Karpas-422 (cell line): ENCODE measurements at regions not wholly inside any gene's neighbourhood (a gene's known extent, or its start where the extent isn't known, plus 50 kb on each side); places are given as distances from the start of the nearest gene placed in this dataset.

Experiments used
- DNase-seq: peaks from one replicate; pipeline ENCODE4 v3.0.0-alpha.2; 2015
- H2AFZ ChIP-seq: fragments of 200-600 bp; sonication (generic); 2 replicates; pipeline ENCODE4 v1.6.1; 2014; ENCODE audit warnings: antibody characterized with exemption, low read length, mixed read lengths
- H3K27ac ChIP-seq: fragments of 200-600 bp; sonication (generic); 2 replicates; pipeline ENCODE4 v1.5.1; 2014; ENCODE audit warnings: mild to moderate bottlenecking, low read length, moderate library complexity
- H3K27me3 ChIP-seq: fragments of 200-600 bp; sonication (generic); 2 replicates; pipeline ENCODE4 v1.6.1; 2014; ENCODE audit warnings: low read length, mixed read lengths
- H3K36me3 ChIP-seq: fragments of 200-600 bp; sonication (generic); 2 replicates; pipeline ENCODE4 v1.6.1; 2014; ENCODE audit warnings: low read length, mixed read lengths; ENCODE audit not compliant: insufficient read depth
- H3K4me1 ChIP-seq: fragments of 200-600 bp; sonication (generic); 2 replicates; pipeline ENCODE4 v1.6.1; 2014; ENCODE audit warnings: mild to moderate bottlenecking, low read length, mixed read lengths
- H3K4me2 ChIP-seq: fragments of 200-600 bp; sonication (generic); 2 replicates; pipeline ENCODE4 v1.6.1; 2014; ENCODE audit warnings: low read length, low read depth, mild to moderate bottlenecking; ENCODE audit not compliant: poor library complexity, severe bottlenecking
- H3K4me3 ChIP-seq: fragments of 200-600 bp; sonication (generic); 2 replicates; pipeline ENCODE4 v1.5.1; 2014; ENCODE audit warnings: mild to moderate bottlenecking, antibody characterized with exemption, low read length, mixed read lengths
- H3K79me2 ChIP-seq: fragments of 200-600 bp; sonication (generic); 2 replicates; pipeline ENCODE4 v1.6.1; 2014; ENCODE audit warnings: mild to moderate bottlenecking, low read length, mixed read lengths
- H3K9ac ChIP-seq: fragments of 200-600 bp; sonication (generic); 2 replicates; pipeline ENCODE4 v1.6.0; 2014; ENCODE audit warnings: low read length
- H3K9me2 ChIP-seq: fragments of 200-600 bp; sonication (generic), shearing (Covaris generic); replicated peaks from 2 replicates; pipeline ENCODE4 v1.6.0; 2014; ENCODE audit warnings: mild to moderate bottlenecking, low read length, moderate library complexity; ENCODE audit not compliant: insufficient read depth
- H3K9me3 ChIP-seq: fragments of 300-700, 200-600 bp; sonication (generic); 2 replicates; pipeline ENCODE4 v1.6.1; 2014; ENCODE audit warnings: low read length, mixed read lengths
- H4K20me1 ChIP-seq: fragments of 200-600 bp; sonication (generic); 2 replicates; pipeline ENCODE4 v1.6.1; 2014; ENCODE audit warnings: mild to moderate bottlenecking, antibody characterized with exemption, low read length, low read depth; ENCODE audit not compliant: insufficient read depth

DNA sequence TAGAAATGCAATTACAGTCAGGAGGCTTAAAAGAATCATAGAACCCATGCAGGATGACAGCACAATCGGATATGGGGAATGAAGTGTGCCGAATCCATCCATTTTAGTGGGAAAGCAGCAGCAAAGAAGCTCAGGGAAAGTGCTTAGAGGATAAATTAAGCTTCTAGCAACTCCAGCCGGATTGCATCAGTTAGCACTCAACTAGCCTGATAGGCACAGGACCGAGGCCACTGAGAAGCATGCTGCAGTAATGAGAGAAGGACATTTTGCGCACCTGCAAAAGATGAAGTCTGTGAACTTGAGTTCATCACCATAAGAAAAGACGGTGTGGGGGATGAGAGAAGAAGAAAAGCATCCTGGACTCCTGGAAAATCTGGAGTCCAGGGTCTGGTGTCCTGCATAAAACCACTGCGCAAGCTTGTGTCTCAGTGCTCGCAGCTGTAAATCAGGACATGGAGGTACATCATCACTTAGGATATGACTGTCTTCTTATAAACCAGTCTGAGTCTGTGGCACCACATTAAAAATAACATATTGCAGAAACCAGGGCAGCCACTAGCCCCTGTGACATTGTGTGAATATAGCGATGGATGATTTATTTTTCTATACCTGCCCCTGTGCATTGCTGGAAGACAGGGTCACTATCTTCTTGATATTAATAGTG is 665.5 kb upstream of the SOX11 start:
- H3K79me2 ChIP-seq, result no peaks in the 10 kb centered on the region
- H3K27me3 ChIP-seq, result no peaks in the 10 kb centered on the region
- no peak overlapping the region for H3K4me2 ChIP-seq
- no peak overlapping the region for H3K4me3 ChIP-seq
- no peaks in the 10 kb centered on the region for H3K9me2 ChIP-seq
- no peaks in the 10 kb centered on the region for H3K4me1 ChIP-seq
- H3K36me3 ChIP-seq, result no peaks in the 10 kb centered on the region
- no peak overlapping the region for H3K9ac ChIP-seq
- H2AFZ ChIP-seq, result no peak overlapping the region
- DNase-seq, result no peak
- no peak overlapping the region for H3K27ac ChIP-seq
- H3K9me3 ChIP-seq, result peaks cover 10% of the 10 kb centered on the region
- H4K20me1 ChIP-seq, result no peaks in the 10 kb centered on the region

DNA sequence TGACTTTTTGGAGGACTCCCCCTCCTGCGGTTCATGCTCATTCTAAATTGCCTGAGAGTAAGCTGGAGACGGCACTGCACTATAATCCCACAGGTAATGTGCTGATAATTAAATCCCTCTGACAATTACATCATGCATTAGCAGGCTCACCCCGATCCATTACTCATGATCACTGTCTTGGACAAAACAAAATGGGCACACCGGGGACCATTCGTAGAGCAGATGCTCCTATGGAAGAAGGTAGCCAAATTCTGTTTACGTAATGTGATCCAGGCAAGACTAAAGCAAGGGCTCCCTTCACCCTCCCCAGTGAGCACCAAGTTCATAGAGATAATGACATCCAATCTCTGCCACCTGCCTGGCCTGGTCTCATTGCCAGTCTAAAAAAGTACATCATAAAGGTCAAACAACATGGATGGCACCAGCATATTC is 657.1 kb upstream of the SOX11 start:
- Histone ChIP-seq H3K9me3 (no peaks in the 10 kb centered on the region), H3K4me2 (no peak overlapping the region), H3K4me3 (no peak overlapping the region), H2AFZ (no peak overlapping the region), H3K4me1 (no peaks in the 10 kb centered on the region), H3K27ac (no peak overlapping the region), H3K9me2 (no peaks in the 10 kb centered on the region), H3K36me3 (no peaks in the 10 kb centered on the region), H3K9ac (no peak overlapping the region), H4K20me1 (no peaks in the 10 kb centered on the region), H3K79me2 (no peaks in the 10 kb centered on the region), H3K27me3 (no peaks in the 10 kb centered on the region)
- DNase-seq, result no peak

DNA sequence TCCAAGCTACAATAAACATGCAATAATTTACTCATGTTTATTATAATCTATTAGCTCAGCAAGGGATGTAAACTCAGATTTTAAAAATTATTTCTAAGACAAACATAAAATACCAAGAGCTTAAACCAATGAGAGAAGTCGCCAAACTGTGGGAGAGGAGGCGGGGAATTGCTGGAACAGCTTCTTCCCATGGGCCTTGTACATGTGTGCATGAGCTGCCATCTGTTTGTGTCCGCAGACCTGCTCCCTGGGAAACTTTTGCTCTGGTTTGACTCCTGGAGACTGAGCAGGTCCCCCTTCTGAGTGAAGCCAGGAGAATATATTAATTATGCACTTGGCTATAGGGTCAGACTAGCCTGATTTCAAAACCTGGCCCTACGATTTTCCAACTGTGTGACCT is 655.9 kb upstream of the SOX11 start:
- Histone ChIP-seq H3K79me2 (no peaks in the 10 kb centered on the region), H3K4me1 (no peaks in the 10 kb centered on the region), H3K27ac (no peak overlapping the region)

GRCh38 chr2:5039241-5039975 is 652.8 kb upstream of the SOX11 start:
- H3K9me3 ChIP-seq, result no peaks in the 10 kb centered on the region
- no peak overlapping the region for H2AFZ ChIP-seq
- H3K4me3 ChIP-seq, result no peak overlapping the region
- H3K4me1 ChIP-seq, result no peaks in the 10 kb centered on the region
- H4K20me1 ChIP-seq, result no peaks in the 10 kb centered on the region
- no peak overlapping the region for H3K9ac ChIP-seq
- no peak overlapping the region for H3K27ac ChIP-seq
- H3K79me2 ChIP-seq, result no peaks in the 10 kb centered on the region
- H3K4me2 ChIP-seq, result no peak overlapping the region
- H3K9me2 ChIP-seq, result no peaks in the 10 kb centered on the region
- no peaks in the 10 kb centered on the region for H3K36me3 ChIP-seq
- DNase-seq, result no peak
- H3K27me3 ChIP-seq, result no peaks in the 10 kb centered on the region

More for the DNA sequence above, 655.9 kb upstream of the SOX11 start:
- Histone ChIP-seq H3K9ac (no peak overlapping the region), H3K27me3 (no peaks in the 10 kb centered on the region), H3K4me2 (no peak overlapping the region), H2AFZ (no peak overlapping the region), H3K36me3 (no peaks in the 10 kb centered on the region), H4K20me1 (no peaks in the 10 kb centered on the region), H3K9me2 (no peaks in the 10 kb centered on the region), H3K4me3 (no peak overlapping the region), H3K9me3 (no peaks in the 10 kb centered on the region)
- no peak for DNase-seq

- Histone ChIP-seq H3K4me3 (no peak overlapping the region), H2AFZ (no peak overlapping the region), H3K4me1 (no peaks in the 10 kb centered on the region), H3K36me3 (no peaks in the 10 kb centered on the region), H3K27me3 (no peaks in the 10 kb centered on the region), H3K4me2 (no peak overlapping the region), H3K9ac (no peak overlapping the region), H3K9me2 (no peaks in the 10 kb centered on the region), H3K79me2 (no peaks in the 10 kb centered on the region), H4K20me1 (no peaks in the 10 kb centered on the region), H3K27ac (no peak overlapping the region), H3K9me3 (no peaks in the 10 kb centered on the region)
- no peak for DNase-seq
Observed at GRCh38 chr2:5040571-5040970, 651.6 kb upstream of the SOX11 start.

GRCh38 chr2:5041501-5041900 is 650.7 kb upstream of the SOX11 start:
- H3K79me2 ChIP-seq, result no peaks in the 10 kb centered on the region
- H4K20me1 ChIP-seq, result no peaks in the 10 kb centered on the region
- DNase-seq, result no peak
- no peak overlapping the region for H3K27ac ChIP-seq
- H3K36me3 ChIP-seq, result no peaks in the 10 kb centered on the region
- H3K4me3 ChIP-seq, result no peak overlapping the region
- no peak overlapping the region for H3K4me2 ChIP-seq
- H3K9me3 ChIP-seq, result no peaks in the 10 kb centered on the region
- no peak overlapping the region for H2AFZ ChIP-seq
- no peak overlapping the region for H3K9ac ChIP-seq
- no peaks in the 10 kb centered on the region for H3K27me3 ChIP-seq
- no peaks in the 10 kb centered on the region for H3K9me2 ChIP-seq
- no peaks in the 10 kb centered on the region for H3K4me1 ChIP-seq

DNA sequence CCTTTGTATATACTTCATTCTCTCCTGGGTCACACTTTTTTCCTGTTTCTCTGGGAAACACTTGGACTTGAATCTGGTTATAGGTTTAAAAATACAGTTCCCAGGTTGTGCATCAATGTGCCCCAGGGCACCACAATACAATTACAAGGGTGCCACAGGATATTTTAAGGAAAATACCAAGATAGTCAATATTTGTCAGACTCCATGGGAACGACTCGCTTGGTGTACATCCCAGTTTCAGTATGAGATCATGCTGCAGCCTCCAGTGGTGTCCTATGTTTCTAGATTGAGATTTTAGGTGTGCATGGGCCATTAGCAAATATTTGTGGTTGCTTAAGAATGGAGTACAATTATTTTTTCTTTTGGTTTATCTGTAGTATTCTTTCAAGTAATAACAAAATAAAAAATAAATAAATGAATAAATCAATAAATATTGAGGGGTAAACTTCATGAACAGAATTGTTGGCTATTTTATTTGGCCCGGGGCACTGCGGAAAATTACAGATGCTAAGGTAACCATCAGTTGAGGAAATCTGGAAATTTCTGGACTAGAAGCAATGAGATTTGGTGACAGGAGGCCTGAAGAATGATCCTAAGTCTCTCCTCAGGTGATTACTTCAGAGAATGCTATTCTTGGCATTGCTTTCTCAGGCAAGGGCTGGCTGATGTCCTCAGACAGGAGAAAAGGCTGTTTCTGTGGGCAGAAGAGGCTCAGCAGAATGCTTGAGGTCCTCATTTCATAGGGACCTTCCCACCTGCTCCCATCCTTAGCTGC is 649.3 kb upstream of the SOX11 start:
- no peak for DNase-seq
- H3K9ac ChIP-seq, result no peak overlapping the region
- no peak overlapping the region for H3K4me2 ChIP-seq
- no peak overlapping the region for H2AFZ ChIP-seq
- H4K20me1 ChIP-seq, result no peaks in the 10 kb centered on the region
- no peak overlapping the region for H3K4me3 ChIP-seq
- no peaks in the 10 kb centered on the region for H3K9me2 ChIP-seq
- H3K9me3 ChIP-seq, result no peaks in the 10 kb centered on the region
- no peaks in the 10 kb centered on the region for H3K27me3 ChIP-seq
- no peaks in the 10 kb centered on the region for H3K79me2 ChIP-seq
- no peaks in the 10 kb centered on the region for H3K36me3 ChIP-seq
- H3K27ac ChIP-seq, result no peak overlapping the region
- no peaks in the 10 kb centered on the region for H3K4me1 ChIP-seq

GRCh38 chr2:5051300-5051699 is 640.9 kb upstream of the SOX11 start:
- no peaks in the 10 kb centered on the region for H4K20me1 ChIP-seq
- H2AFZ ChIP-seq, result no peak overlapping the region
- no peaks in the 10 kb centered on the region for H3K9me2 ChIP-seq
- H3K27ac ChIP-seq, result no peak overlapping the region
- no peaks in the 10 kb centered on the region for H3K36me3 ChIP-seq
- no peak overlapping the region for H3K4me2 ChIP-seq
- H3K9ac ChIP-seq, result no peak overlapping the region
- no peaks in the 10 kb centered on the region for H3K79me2 ChIP-seq
- no peak overlapping the region for H3K4me3 ChIP-seq
- no peaks in the 10 kb centered on the region for H3K4me1 ChIP-seq
- no peaks in the 10 kb centered on the region for H3K27me3 ChIP-seq
- no peak for DNase-seq
- H3K9me3 ChIP-seq, result no peaks in the 10 kb centered on the region
